ENCODE measurements at regions not wholly inside any gene's neighbourhood (a gene's known extent, or its start where the extent isn't known, plus 50 kb on each side); places are given as distances from the start of the nearest gene placed in this dataset.

- Histone ChIP-seq H3K4me1 (no peaks in the 10 kb centered on the region), H3K27ac (no peak overlapping the region), H3K9me3 (no peaks in the 10 kb centered on the region), H3K27me3 (no peaks in the 10 kb centered on the region), H3K4me3 (no peak overlapping the region), H3K36me3 (no peaks in the 10 kb centered on the region)
- ATAC-seq (ENCODE audit: low FRiP score in 2 of 2) (peak in 1 of 2 donors; percentile 45), DNase-seq (no peak)
- TF ChIP-seq EP300 (IDR thresholded peaks at IDR 0.05) (no peak), POLR2A (IDR thresholded peaks at IDR 0.05) (no peak), POLR2AphosphoS5 (IDR thresholded peaks at IDR 0.05) (no peak), CTCF (IDR thresholded peaks at IDR 0.05) (no peak)
- WGBS, 2 donors, result 43 to 44% methylated on average over 4 of the region's 4 CpGs
Observed at GRCh38 chr15:79673416-79674123, 223.2 kb downstream of the MTHFS start.

GRCh38 chr15:79674124-79674465 is 222.7 kb downstream of the MTHFS start:
- no peak for TF ChIP-seq EP300 (IDR thresholded peaks at IDR 0.05)
- TF ChIP-seq CTCF (IDR thresholded peaks at IDR 0.05), result no peak
- no peak for TF ChIP-seq POLR2AphosphoS5 (IDR thresholded peaks at IDR 0.05)
- TF ChIP-seq POLR2A (IDR thresholded peaks at IDR 0.05), result no peak
- H3K36me3 ChIP-seq, result no peaks in the 10 kb centered on the region
- H3K27me3 ChIP-seq, result no peaks in the 10 kb centered on the region
- no peaks in the 10 kb centered on the region for H3K9me3 ChIP-seq
- 61 to 65% methylated on average over 2 of the region's 2 CpGs for WGBS, 2 donors
- no peak overlapping the region for H3K4me3 ChIP-seq
- DNase-seq, result no peak
- H3K27ac ChIP-seq, result no peak overlapping the region
- no peaks in the 10 kb centered on the region for H3K4me1 ChIP-seq
- no peak for ATAC-seq (ENCODE audit: low FRiP score in 2 of 2)

- TF ChIP-seq POLR2A (IDR thresholded peaks at IDR 0.05) (no peak), CTCF (IDR thresholded peaks at IDR 0.05) (no peak), POLR2AphosphoS5 (IDR thresholded peaks at IDR 0.05) (no peak), EP300 (IDR thresholded peaks at IDR 0.05) (no peak)
- Histone ChIP-seq H3K4me3 (no peak overlapping the region), H3K9me3 (no peaks in the 10 kb centered on the region), H3K4me1 (no peaks in the 10 kb centered on the region), H3K27me3 (no peaks in the 10 kb centered on the region), H3K36me3 (no peaks in the 10 kb centered on the region), H3K27ac (no peak overlapping the region)
- WGBS, 2 donors, result 70 to 81% methylated on average over 5 of the region's 5 CpGs
- DNase-seq (no peak), ATAC-seq (ENCODE audit: low FRiP score in 2 of 2) (no peak)
Observed at GRCh38 chr15:79675982-79676381, 220.8 kb downstream of the MTHFS start.

- Histone ChIP-seq H3K27me3 (no peaks in the 10 kb centered on the region), H3K4me1 (no peaks in the 10 kb centered on the region), H3K36me3 (no peaks in the 10 kb centered on the region), H3K4me3 (no peak overlapping the region), H3K27ac (no peak overlapping the region), H3K9me3 (no peaks in the 10 kb centered on the region)
- 85 to 89% methylated on average over 2 of the region's 2 CpGs for WGBS, 2 donors
- no peak for ATAC-seq (ENCODE audit: low FRiP score in 2 of 2)
- DNase-seq, result no peak
- no peak for TF ChIP-seq POLR2AphosphoS5 (IDR thresholded peaks at IDR 0.05)
Observed at GRCh38 chr15:79676621-79677020, 220.2 kb downstream of the MTHFS start.

- no peaks in the 10 kb centered on the region for H3K36me3 ChIP-seq
- WGBS, 2 donors, result 44 to 62% methylated on average over 6 to 7 of the region's 7 CpGs
Observed at GRCh38 chr15:79677241-79677640, 219.6 kb downstream of the MTHFS start.

More at GRCh38 chr15:79677241-79677640, 219.6 kb downstream of the MTHFS start:
- Histone ChIP-seq H3K4me1 (no peaks in the 10 kb centered on the region), H3K4me3 (no peak overlapping the region), H3K27me3 (no peaks in the 10 kb centered on the region), H3K27ac (no peak overlapping the region), H3K9me3 (no peaks in the 10 kb centered on the region)
- no peak for TF ChIP-seq CTCF (IDR thresholded peaks at IDR 0.05)
- TF ChIP-seq POLR2A (IDR thresholded peaks at IDR 0.05), result no peak
- TF ChIP-seq EP300 (IDR thresholded peaks at IDR 0.05), result no peak
- no peak for TF ChIP-seq POLR2AphosphoS5 (IDR thresholded peaks at IDR 0.05)
- ATAC-seq (ENCODE audit: low FRiP score in 2 of 2) (no peak), DNase-seq (no peak)

Data from upper lobe of left lung (tissue), 6 donors.